Left lobe of liver (tissue), 2 donors: ENCODE measurements at regions not wholly inside any gene's neighbourhood (a gene's known extent, or its start where the extent isn't known, plus 50 kb on each side); places are given as distances from the start of the nearest gene placed in this dataset.
"Not testable (repeated sequence)": the region's sequence is repeated elsewhere in the genome, so short reads cannot be mapped to it uniquely, and the experiment has no call there.

ENCODE experiments used
- ATAC-seq: fragments of 200-7000 bp; cut with Tn5 transposase; one replicate; pipeline ENCODE4 v1.9.1; 2020; ENCODE audit warnings: mild to moderate bottlenecking, moderate library complexity
- DNase-seq: peaks from one replicate; pipeline ENCODE4 v3.0.0-alpha.2; 2020; ENCODE audit warnings: low spot score
- donor health status: DM: no; HTN: no; CAD: no; lungs with moderate emphysema.
- donor health status: DM: no; HTN: yes; CAD: no.

DNA sequence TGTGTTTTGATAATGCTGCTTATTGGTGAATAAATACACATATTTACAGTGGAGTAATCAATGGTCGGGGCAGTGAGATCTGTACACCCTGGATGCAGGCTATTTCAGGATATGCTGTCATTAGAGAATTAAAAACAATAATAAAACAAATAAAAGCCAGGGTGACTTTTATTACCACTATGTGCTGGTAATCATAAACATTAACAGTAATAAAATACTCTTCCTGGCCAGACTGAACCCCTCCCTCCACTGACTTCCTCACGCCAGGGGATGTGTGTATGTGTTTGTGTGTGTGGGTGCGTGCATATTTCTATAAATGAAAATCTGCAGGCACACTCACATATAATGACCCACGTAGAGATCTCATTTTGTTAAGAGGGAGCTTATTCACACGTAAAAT, 98.0 kb upstream of the MAP9 start:
- no peak for DNase-seq
- no peak for ATAC-seq

GRCh38 chr4:155473420-155474095, 96.8 kb upstream of the MAP9 start:
- DNase-seq = no peak
- ATAC-seq = no peak

DNA sequence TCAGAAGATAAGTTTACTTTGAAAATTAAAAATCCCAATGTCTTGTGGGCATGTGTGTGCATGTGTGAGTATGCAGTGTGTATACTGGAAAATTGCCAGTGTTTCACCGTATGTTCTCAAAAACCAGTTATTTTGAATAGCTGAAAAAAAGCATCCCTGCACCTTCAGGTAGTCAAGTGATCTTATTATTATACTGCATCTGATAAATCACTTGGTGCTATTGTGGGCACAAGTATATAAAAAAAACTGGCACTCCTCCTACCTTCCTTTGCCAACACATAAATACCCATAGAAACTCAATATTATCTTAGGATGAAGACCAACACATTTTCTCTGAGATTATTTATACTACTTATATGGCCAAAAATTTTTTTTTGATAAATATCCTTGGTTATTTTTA, 91.5 kb upstream of the MAP9 start:
- DNase-seq (no peak), ATAC-seq (no peak)

DNA sequence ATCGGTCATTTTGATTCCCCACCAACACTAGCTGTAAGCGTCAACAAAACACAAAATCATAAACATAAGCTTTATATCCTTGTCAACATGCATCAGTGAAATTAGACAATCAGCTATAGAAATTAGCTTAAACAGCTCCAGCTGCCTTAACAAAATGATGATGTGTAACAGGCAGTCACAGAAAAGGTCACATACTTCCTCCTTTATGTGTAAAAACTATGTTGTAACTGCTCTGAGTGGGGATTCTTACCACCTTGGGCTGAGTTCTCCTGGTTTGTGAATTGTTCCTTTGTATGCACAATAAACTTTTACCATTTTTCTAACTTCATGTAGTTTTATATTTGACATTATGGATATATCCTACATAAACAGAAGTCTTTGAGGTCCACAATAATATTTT, 73.9 kb upstream of the MAP9 start:
- DNase-seq (no peak), ATAC-seq (no peak)

DNA sequence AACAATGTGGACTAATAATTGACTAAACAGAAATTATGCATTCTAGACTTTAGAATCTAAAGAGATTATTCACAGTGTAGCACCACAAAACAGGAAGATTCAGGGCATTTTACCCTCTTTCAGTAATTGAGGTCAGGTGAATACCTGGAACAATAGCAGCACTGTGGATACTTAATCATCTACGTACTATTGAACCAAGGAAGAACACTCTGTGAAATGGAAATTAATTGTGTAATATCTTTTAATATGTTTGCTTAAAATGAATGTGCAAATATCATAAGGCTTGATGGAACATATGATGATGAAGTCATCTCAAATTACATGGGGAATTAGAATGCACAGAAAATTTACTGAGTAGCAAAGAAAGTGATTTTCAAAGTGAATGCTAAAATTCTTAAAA, 68.5 kb upstream of the MAP9 start:
- DNase-seq (no peak), ATAC-seq (no peak)

DNA sequence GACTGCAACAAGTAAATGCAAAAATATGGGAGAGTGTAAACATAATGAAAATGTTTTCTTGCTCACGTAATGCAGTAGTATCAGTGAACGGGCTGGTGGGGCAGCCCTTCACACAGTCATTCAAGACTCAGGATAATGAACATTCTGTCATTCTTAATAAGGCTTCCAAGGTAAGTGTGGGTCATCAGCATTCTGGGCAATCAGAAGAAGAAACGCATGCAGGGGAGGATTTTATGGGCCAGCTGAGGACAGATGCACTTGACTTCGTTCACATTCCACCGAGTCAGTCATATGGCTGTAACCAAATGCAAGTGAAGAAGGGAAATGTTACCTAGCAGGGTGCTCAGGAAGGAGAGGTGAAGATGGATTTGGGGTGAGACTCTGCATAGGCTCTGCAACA, 68.0 kb upstream of the MAP9 start:
- no peak for DNase-seq
- no peak for ATAC-seq

DNA sequence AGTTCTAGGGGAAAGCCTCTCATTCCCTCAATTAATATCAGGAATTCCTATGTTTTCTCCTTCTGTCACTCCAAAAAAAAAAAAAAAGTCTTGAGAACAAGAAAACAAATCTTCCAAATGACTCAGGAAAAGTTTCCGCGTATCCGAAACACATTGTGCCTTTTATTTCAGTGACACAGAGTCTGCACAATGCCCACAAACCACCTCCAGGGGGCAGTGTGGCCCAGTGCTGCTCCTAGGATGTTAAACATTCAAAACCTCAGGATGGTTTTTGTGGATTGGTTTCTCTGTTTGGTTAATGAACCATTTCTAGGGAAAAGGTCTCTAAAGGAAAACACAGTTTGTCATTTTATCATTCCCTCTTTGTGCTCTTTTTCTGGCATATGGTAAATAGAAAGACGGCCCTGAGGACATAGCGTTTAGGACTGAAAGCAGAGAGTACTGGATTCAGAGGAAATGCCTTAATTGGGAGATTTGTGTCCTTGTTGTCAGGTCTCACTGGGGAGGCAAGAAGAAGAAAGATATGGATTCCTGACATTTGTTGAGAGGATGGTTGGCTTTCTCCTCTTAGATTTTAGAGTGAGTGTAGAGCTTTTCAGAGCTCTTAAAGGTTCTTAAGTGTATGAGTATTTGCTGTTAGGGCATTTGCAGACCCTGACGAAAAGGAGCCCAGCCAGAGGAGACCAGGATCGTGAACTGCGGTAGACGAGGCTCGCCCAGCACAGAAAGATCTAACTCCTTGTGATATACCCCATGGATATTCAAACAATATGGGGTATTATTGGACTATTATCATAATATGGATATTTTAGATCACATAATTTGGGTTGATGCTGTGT, 65.7 kb upstream of the MAP9 start:
- DNase-seq (peak; percentile 77), ATAC-seq (peak; percentile 100)

GRCh38 chr4:155441475-155441874, 64.7 kb upstream of the MAP9 start:
- DNase-seq (no peak), ATAC-seq (no peak)

- not testable (repeated sequence) for DNase-seq, ATAC-seq
These were observed 63.0 kb upstream of the MAP9 start for GRCh38 chr4:155439760-155440159.

DNA sequence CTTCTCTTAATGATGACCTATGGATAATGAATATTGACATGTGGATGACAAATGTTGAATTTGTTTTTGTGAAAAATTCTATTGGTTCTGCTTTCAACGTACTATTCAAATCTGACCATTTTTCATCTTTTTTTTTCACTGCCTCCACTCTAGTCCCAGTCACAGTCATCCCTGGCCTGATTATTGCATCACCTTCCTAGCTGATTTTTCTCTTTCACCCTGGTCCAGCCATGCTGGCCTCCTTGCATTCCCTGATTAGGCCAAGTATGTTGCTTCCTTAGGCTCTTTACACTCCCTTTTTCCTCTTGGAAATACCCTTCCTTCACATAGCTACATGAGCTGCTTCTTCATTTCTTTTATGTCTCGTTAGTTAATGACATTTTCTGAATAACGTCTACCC, 58.1 kb upstream of the MAP9 start:
- DNase-seq (no peak), ATAC-seq (no peak)

DNA sequence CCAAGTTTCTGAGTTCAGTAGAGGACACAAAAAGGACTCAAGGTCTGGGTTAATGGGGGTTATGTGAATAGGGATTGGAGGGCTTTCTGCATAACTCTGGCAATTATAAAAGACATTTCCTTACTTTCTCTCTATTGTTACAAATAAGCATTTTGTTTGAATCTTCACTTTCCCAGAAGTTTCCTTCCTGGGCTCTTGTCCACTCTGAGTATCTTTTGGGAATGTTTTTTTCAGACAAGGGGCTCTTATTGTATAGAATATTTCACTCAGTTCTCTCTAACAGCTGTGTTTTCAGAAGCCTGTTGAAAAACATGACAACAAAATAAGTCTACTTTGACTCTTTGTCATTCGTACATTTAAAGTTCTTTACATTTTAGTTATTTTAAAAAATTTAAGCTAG, 57.6 kb upstream of the MAP9 start:
- ATAC-seq (no peak), DNase-seq (no peak)

DNA sequence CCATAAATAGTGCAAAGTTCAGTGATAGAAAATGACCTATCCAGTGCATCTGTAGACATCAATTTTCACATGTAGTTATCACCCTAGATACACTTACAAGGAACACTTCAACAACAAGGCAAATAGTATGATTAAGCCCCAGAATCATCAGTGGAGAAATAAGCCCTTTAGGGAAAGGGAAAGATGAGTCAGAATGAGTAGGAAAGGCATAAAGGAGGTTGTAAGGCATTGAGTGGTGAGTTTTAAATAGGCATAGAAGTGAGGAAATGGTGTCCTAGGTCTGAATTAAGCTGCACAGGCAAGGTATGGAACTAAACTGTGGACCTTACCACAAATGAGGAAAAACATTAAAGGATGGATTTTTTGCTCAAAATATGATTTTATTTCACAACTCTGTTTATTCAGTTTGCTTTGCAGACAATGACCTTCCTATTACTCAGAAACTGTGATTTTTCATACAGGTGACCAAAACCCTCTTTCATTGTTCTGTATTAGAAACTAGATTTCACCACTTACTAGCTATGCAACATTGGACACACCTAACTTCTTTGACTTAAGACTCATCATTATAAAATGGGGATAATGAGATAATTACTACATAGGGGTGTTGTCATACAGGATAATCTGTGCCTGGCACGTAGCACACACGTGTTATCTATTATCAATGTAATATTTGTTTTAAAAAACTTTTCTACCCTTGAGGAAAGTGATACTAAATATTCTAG, 57.0 kb upstream of the MAP9 start:
- DNase-seq = no peak
- ATAC-seq = no peak

DNA sequence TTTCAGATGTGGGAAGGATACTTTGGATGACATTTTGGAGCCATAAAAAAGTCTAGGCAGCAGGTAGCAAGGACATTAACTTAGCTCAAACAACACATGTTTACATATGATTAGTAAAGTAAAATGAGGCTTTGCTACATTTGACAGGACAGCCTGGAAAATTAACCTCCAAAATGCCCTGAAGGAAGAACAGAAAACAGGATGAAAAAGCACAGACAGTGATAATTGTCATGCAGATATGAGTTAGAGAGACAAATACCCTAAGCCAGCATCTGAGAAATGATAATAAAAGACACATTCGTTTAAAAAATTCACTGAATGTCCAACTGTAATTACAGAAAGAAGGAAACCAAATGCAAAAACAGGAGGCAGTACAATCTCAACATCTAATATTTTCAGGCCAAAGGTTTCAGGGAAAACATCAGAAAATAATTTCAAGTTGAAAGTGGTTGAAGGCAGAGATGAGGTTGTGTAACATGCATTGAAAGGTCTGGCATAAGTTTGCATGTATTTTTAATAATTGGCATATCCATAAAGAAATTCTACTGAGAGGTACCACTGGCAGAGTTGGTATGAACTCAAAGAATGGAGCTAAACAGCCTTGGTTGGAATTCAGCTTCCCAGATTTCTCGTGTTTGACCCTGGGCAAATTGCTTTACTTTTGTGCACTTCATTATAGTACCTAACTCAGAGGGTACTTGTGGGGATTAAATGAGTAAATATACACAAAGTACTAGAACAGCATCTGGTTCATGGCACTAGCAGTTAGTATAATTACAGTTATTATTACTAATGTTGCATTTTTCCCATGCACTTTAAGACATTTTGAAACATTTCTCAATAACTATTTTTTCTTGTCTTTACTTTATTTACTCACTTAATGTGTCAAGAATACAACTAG, 54.4 kb upstream of the MAP9 start:
- ATAC-seq (no peak), DNase-seq (no peak)

DNA sequence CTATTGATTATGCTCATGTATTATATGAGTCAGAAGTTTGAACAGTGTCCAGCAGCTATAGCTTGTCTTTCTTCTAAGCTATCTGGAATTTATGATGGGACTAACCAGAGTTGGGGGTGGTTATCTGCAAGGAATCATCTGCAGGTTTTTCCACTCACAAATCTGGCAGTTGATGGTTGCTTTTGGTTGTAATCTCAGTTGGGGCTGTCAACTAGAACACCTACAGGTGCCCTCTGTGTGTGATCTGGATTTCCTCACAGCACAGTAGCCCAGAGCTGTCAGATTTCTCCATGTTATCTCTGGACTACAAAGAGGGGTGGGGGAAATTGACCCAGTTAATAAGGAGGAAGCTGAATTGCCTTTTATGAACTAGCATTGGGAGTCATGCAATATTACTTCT, 51.4 kb upstream of the MAP9 start:
- DNase-seq = no peak
- ATAC-seq = no peak

DNA sequence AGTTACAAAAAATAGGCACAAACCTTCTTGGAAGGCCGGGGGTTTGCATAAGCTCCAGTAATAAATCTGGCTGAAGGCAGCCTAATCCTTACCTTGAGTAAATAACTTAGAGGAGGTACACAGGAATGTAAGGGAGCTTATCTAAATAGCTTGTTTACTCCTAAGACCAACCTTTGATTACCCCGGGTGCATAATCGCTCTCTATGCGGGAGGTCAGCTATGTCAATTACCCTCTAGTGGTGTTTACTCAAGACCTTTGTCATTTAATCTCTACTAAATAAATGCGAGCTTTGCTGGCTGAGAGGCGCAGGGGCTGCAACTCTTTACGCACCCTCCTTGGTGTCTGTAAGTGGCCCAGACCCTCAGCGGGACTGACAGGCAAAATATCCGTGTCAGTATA, 50.2 kb upstream of the MAP9 start:
- ATAC-seq = no peak
- DNase-seq = no peak
